HEK293 (cell line): ENCODE measurements at regions not wholly inside any gene's neighbourhood (a gene's known extent, or its start where the extent isn't known, plus 50 kb on each side); places are given as distances from the start of the nearest gene placed in this dataset.

Experiments used
- CTCF ChIA-PET: fragments of 350-600 bp; formaldehyde crosslinking; extraction: SDS; loops from one replicate; lab custom pipeline; 2021; ENCODE audit warnings: antibody characterized with exemption; lab: Yijun Ruan, JAX
- POLR2A ChIA-PET: fragments of 300-600 bp; formaldehyde crosslinking; extraction: SDS; loops from one replicate; lab custom pipeline; 2020; ENCODE audit warnings: antibody characterized with exemption, inconsistent platforms; lab: Yijun Ruan, JAX
- H3K27ac ChIP-seq: fragments of 200-500 bp; sonication (Bioruptor generic); 2 replicates; pipeline ENCODE4 v1.5.1; 2014; ENCODE audit warnings: low read depth, low read length, control low read depth, inconsistent platforms; ENCODE audit errors: extremely low read depth
- H3K36me3 ChIP-seq, 2 experiments: fragments of 200-500 bp in 1 of 2; sonication (Bioruptor generic) in 1 of 2; 1 replicate in 1 of 2; 2 replicates in 1 of 2; pipeline ENCODE4 v1.5.1; 2014 to 2017; ENCODE audit warnings: inconsistent platforms in 2 of 2, low read length in 2 of 2; ENCODE audit not compliant: control insufficient read depth in 2 of 2, insufficient read depth in 1 of 2
- H3K4me1 ChIP-seq: fragments of 200-500 bp; sonication (Bioruptor generic); 2 replicates; pipeline ENCODE4 v1.5.1; 2014; ENCODE audit warnings: mild to moderate bottlenecking, low read length, inconsistent platforms; ENCODE audit not compliant: control insufficient read depth, insufficient read depth
- H3K4me3 ChIP-seq: 2 replicates; pipeline ENCODE4 v1.5.1; 2011; ENCODE audit warnings: low read depth, mild to moderate bottlenecking, control low read depth, low read length, moderate library complexity
- H3K9me3 ChIP-seq: fragments of 200-500 bp; sonication (Bioruptor generic); 2 replicates; pipeline ENCODE4 v1.5.1; 2014; ENCODE audit warnings: low read depth, low read length, inconsistent platforms; ENCODE audit not compliant: control insufficient read depth, insufficient read depth
- AEBP2 ChIP-seq: fragments of 450-650 bp; formaldehyde crosslinking; IDR thresholded peaks from 2 replicates; pipeline ENCODE4 v1.5.1; 2016; ENCODE audit warnings: missing biosample characterization, missing genetic modification characterization, borderline replicate concordance
- BCL11A ChIP-seq: fragments of 450-650 bp; formaldehyde crosslinking; IDR thresholded peaks from 2 replicates; pipeline ENCODE4 v1.5.1; 2016; ENCODE audit warnings: low read depth, missing biosample characterization, missing genetic modification characterization
- GLI2 ChIP-seq: fragments of 450-650 bp; formaldehyde crosslinking; IDR thresholded peaks from 2 replicates; pipeline ENCODE4; 2017; ENCODE audit warnings: missing biosample characterization, missing genetic modification characterization, low read depth, borderline replicate concordance
- GLIS1 ChIP-seq: fragments of 450-650 bp; formaldehyde crosslinking; IDR thresholded peaks from 2 replicates; pipeline ENCODE4 v1.5.1; 2016; ENCODE audit warnings: missing biosample characterization, missing genetic modification characterization
- GLIS2 ChIP-seq: fragments of 450-650 bp; formaldehyde crosslinking; IDR thresholded peaks from 2 replicates; pipeline ENCODE4 v1.5.1; 2016; ENCODE audit warnings: missing biosample characterization, missing genetic modification characterization
- PRDM6 ChIP-seq: fragments of 450-650 bp; formaldehyde crosslinking; IDR thresholded peaks from 2 replicates; pipeline ENCODE4 v1.5.1; 2017; ENCODE audit warnings: missing biosample characterization, missing genetic modification characterization
- ZBTB1 ChIP-seq: fragments of 450-650 bp; formaldehyde crosslinking; IDR thresholded peaks from 2 replicates; pipeline ENCODE4 v1.5.1; 2016; ENCODE audit warnings: missing biosample characterization, missing genetic modification characterization
- ZBTB21 ChIP-seq: fragments of 450-650 bp; formaldehyde crosslinking; IDR thresholded peaks from 2 replicates; pipeline ENCODE4 v1.5.1; 2017; ENCODE audit warnings: missing biosample characterization, missing genetic modification characterization
- ZFP3 ChIP-seq: fragments of 450-650 bp; formaldehyde crosslinking; IDR thresholded peaks from 2 replicates; pipeline ENCODE4 v1.5.1; 2016; ENCODE audit warnings: low read depth, missing biosample characterization, missing genetic modification characterization
- ZIC2 ChIP-seq: fragments of 450-650 bp; formaldehyde crosslinking; IDR thresholded peaks from 2 replicates; pipeline ENCODE4 v1.5.1; 2016; ENCODE audit warnings: missing biosample characterization, missing genetic modification characterization
- ZNF138 ChIP-seq: fragments of 450-650 bp; formaldehyde crosslinking; IDR thresholded peaks from 2 replicates; pipeline ENCODE4 v1.5.1; 2016; ENCODE audit warnings: missing biosample characterization, missing genetic modification characterization, borderline replicate concordance
- ZNF18 ChIP-seq: fragments of 450-650 bp; formaldehyde crosslinking; IDR thresholded peaks from 2 replicates; pipeline ENCODE4 v1.5.1; 2016; ENCODE audit warnings: missing biosample characterization, missing genetic modification characterization
- ZNF202 ChIP-seq: fragments of 450-650 bp; formaldehyde crosslinking; IDR thresholded peaks from 2 replicates; pipeline ENCODE4 v1.5.1; 2016; ENCODE audit warnings: missing biosample characterization, missing genetic modification characterization, borderline replicate concordance
- ZNF26 ChIP-seq: fragments of 450-650 bp; formaldehyde crosslinking; IDR thresholded peaks from 2 replicates; pipeline ENCODE4 v1.5.1; 2016; ENCODE audit warnings: missing biosample characterization, missing genetic modification characterization
- ZNF266 ChIP-seq: fragments of 450-650 bp; formaldehyde crosslinking; IDR thresholded peaks from 2 replicates; pipeline ENCODE4 v1.5.1; 2016; ENCODE audit warnings: missing biosample characterization, missing genetic modification characterization, low read depth
- ZNF302 ChIP-seq: fragments of 450-650 bp; formaldehyde crosslinking; IDR thresholded peaks from 2 replicates; pipeline ENCODE4 v1.5.1; 2016; ENCODE audit warnings: missing biosample characterization, missing genetic modification characterization, low read depth
- ZNF366 ChIP-seq: fragments of 450-650 bp; formaldehyde crosslinking; conservative IDR thresholded peaks from 2 replicates; pipeline ENCODE4 v1.5.1; 2016; ENCODE audit warnings: missing biosample characterization, missing genetic modification characterization
- ZNF394 ChIP-seq: fragments of 450-650 bp; formaldehyde crosslinking; IDR thresholded peaks from 2 replicates; pipeline ENCODE4 v1.5.1; 2016; ENCODE audit warnings: missing biosample characterization, missing genetic modification characterization, mild to moderate bottlenecking, moderate library complexity, borderline replicate concordance
- ZNF404 ChIP-seq: fragments of 450-650 bp; formaldehyde crosslinking; IDR thresholded peaks from 2 replicates; pipeline ENCODE4 v1.5.1; 2017; ENCODE audit warnings: missing biosample characterization, missing genetic modification characterization
- ZNF423 ChIP-seq: fragments of 450-650 bp; formaldehyde crosslinking; IDR thresholded peaks from 2 replicates; pipeline ENCODE4 v1.5.1; 2016; ENCODE audit warnings: missing biosample characterization, missing genetic modification characterization
- ZNF433 ChIP-seq: fragments of 450-650 bp; formaldehyde crosslinking; IDR thresholded peaks from 2 replicates; pipeline ENCODE4 v1.5.1; 2016; ENCODE audit warnings: missing biosample characterization, missing genetic modification characterization, low read depth
- ZNF48 ChIP-seq: fragments of 450-650 bp; formaldehyde crosslinking; IDR thresholded peaks from 2 replicates; pipeline ENCODE4 v1.5.1; 2016; ENCODE audit warnings: missing biosample characterization, missing genetic modification characterization
- ZNF501 ChIP-seq: fragments of 450-650 bp; formaldehyde crosslinking; IDR thresholded peaks from 2 replicates; pipeline ENCODE4 v1.5.1; 2016; ENCODE audit warnings: missing biosample characterization, missing genetic modification characterization
- ZNF514 ChIP-seq: fragments of 450-650 bp; formaldehyde crosslinking; IDR thresholded peaks from 2 replicates; pipeline ENCODE4 v1.5.1; 2016; ENCODE audit warnings: missing biosample characterization, missing genetic modification characterization
- ZNF571 ChIP-seq: fragments of 450-650 bp; formaldehyde crosslinking; IDR thresholded peaks from 2 replicates; pipeline ENCODE4 v1.5.0; 2017; ENCODE audit warnings: missing biosample characterization, missing genetic modification characterization
- ZNF600 ChIP-seq: fragments of 450-650 bp; formaldehyde crosslinking; IDR thresholded peaks from 2 replicates; pipeline ENCODE4 v1.5.1; 2016; ENCODE audit warnings: missing biosample characterization, missing genetic modification characterization
- ZNF623 ChIP-seq: fragments of 450-650 bp; formaldehyde crosslinking; IDR thresholded peaks from 2 replicates; pipeline ENCODE4 v1.5.1; 2016; ENCODE audit warnings: missing biosample characterization, missing genetic modification characterization
- ZNF626 ChIP-seq: fragments of 450-650 bp; sonication (Bioruptor Pico); formaldehyde crosslinking; IDR thresholded peaks from 2 replicates; pipeline ENCODE4 v1.5.1; 2018; ENCODE audit warnings: missing biosample characterization, missing genetic modification characterization, inconsistent platforms
- ZNF707 ChIP-seq: fragments of 450-650 bp; formaldehyde crosslinking; IDR thresholded peaks from 2 replicates; pipeline ENCODE4 v1.5.1; 2016; ENCODE audit warnings: missing biosample characterization, missing genetic modification characterization
- ZNF830 ChIP-seq: fragments of 450-650 bp; IDR thresholded peaks from 2 replicates; pipeline ENCODE4 v1.5.0; 2018; ENCODE audit warnings: missing biosample characterization, missing genetic modification characterization, low read depth, mild to moderate bottlenecking, moderate library complexity
- ZSCAN5A ChIP-seq: fragments of 450-650 bp; formaldehyde crosslinking; IDR thresholded peaks from 2 replicates; pipeline ENCODE4 v1.5.1; 2016; ENCODE audit warnings: missing biosample characterization, missing genetic modification characterization

- H3K4me3 ChIP-seq = no peak overlapping the region
- H3K27ac ChIP-seq = no peak overlapping the region
- POLR2A ChIA-PET = no interaction called here
- TF ChIP-seq GLIS1 (tag by site-specific recombination) (no peak), ZNF600 (no peak), AEBP2 (tag by site-specific recombination) (no peak), ZNF302 (tag by site-specific recombination) (no peak), ZNF501 (tag by site-specific recombination) (no peak), PRDM6 (tag by site-specific recombination) (no peak), ZNF18 (no peak), ZNF26 (tag by site-specific recombination) (no peak), BCL11A (no peak), ZNF514 (tag by site-specific recombination) (no peak), GLI2 (tag by site-specific recombination) (no peak), ZNF138 (no peak), ZNF366 (tag by site-specific recombination) (no peak), ZBTB21 (tag by site-specific recombination) (no peak), ZNF571 (tag by site-specific recombination) (no peak)
- CTCF ChIA-PET = interaction anchor here (0.6 to 1.7 kb wide), 6 partner anchors 14 to 566 kb away, joined by 3 to 6 read pairs (median 4); no protein-coding TSS in a partner anchor
- no peaks in the 10 kb centered on the region for H3K36me3 ChIP-seq
- no peaks in the 10 kb centered on the region for H3K4me1 ChIP-seq
- no peaks in the 10 kb centered on the region for H3K9me3 ChIP-seq
These were observed 316.5 kb downstream of the MBD2 start for GRCh38 chr18:53907921-53908320.

- ChIA-PET CTCF (interaction anchor here (0.6 kb wide), 1 partner anchor 212 kb away, joined by 3 read pairs; no protein-coding TSS in a partner anchor), POLR2A (no interaction called here)
- no peak overlapping the region for H3K27ac ChIP-seq
- no peaks in the 10 kb centered on the region for H3K36me3 ChIP-seq
- H3K4me3 ChIP-seq = no peak overlapping the region
- H3K4me1 ChIP-seq = no peaks in the 10 kb centered on the region
- H3K9me3 ChIP-seq = no peaks in the 10 kb centered on the region
- TF ChIP-seq ZNF394 (tag by site-specific recombination) (no peak), ZNF707 (tag by site-specific recombination) (no peak), ZNF626 (tag by site-specific recombination) (no peak), ZNF433 (no peak), ZNF423 (no peak), ZNF266 (tag by site-specific recombination) (no peak), ZNF623 (tag by site-specific recombination) (no peak), ZIC2 (tag by site-specific recombination) (no peak), ZNF202 (tag by site-specific recombination) (no peak), ZSCAN5A (no peak), ZNF404 (tag by site-specific recombination) (no peak), GLIS2 (tag by site-specific recombination) (no peak), ZNF830 (tag by site-specific recombination) (no peak), ZFP3 (tag by site-specific recombination) (no peak), ZBTB1 (tag by site-specific recombination) (no peak), ZNF48 (tag by site-specific recombination) (no peak)
These were observed 317.8 kb downstream of the MBD2 start for GRCh38 chr18:53906681-53907080.
